ENCODE measurements at regions not wholly inside any gene's neighbourhood (a gene's known extent, or its start where the extent isn't known, plus 50 kb on each side); places are given as distances from the start of the nearest gene placed in this dataset.

GRCh38 chr9:12640866-12641636 is 52.1 kb upstream of the TYRP1 start:
- no peak for DNase-seq
- intact Hi-C loops (cut with micrococcal nuclease): loop anchor here (2.0 kb wide), 1 partner anchor 86 kb away; no protein-coding TSS in a partner anchor

More at GRCh38 chr9:12640866-12641636, 52.1 kb upstream of the TYRP1 start:
- Histone ChIP-seq H3K9me2 (replicated peaks; ENCODE audit: low read length) (no peaks in the 10 kb centered on the region), H3K9me3 (ENCODE audit: low read length) (no peaks in the 10 kb centered on the region), H2AFZ (ENCODE audit: low read length) (no peak overlapping the region), H3K27ac (ENCODE audit: low read length) (no peak overlapping the region), H3K9ac (ENCODE audit: low read length) (no peak overlapping the region), H3K27me3 (ENCODE audit: low read length) (no peaks in the 10 kb centered on the region), H3F3A (ENCODE audit: low read length, unreplicated experiment) (no peaks in the 10 kb centered on the region), H3K36me3 (ENCODE audit: low read depth, low read length) (no peaks in the 10 kb centered on the region), H3K4me2 (ENCODE audit: low read length) (no peak overlapping the region), H3K4me1 (ENCODE audit: insufficient read depth, low read length) (no peaks in the 10 kb centered on the region), H4K20me1 (ENCODE audit: low read length) (no peaks in the 10 kb centered on the region), H3K4me3 (ENCODE audit: low read length) (no peak overlapping the region), H3K79me2 (ENCODE audit: low read length) (no peaks in the 10 kb centered on the region)
- CTCF ChIA-PET: no interaction called here
- POLR2A ChIA-PET (ENCODE audit: unreplicated experiment): no interaction called here
- TF ChIP-seq EZH2phosphoT487 (IDR thresholded peaks at IDR 0.05; ENCODE audit: borderline replicate concordance, low read length): no peak
- TF ChIP-seq CTCF (conservative IDR thresholded peaks at IDR 0.05; ENCODE audit: low read depth, low read length): no peak
- TF ChIP-seq EZH2 (IDR thresholded peaks at IDR 0.05; ENCODE audit: low read length, unreplicated experiment): no peak
- no TSS peak for BruUV-seq (replicated peaks)
- no peak for ATAC-seq
